Liver (tissue), 3 donors: ENCODE measurements at regions not wholly inside any gene's neighbourhood (a gene's known extent, or its start where the extent isn't known, plus 50 kb on each side); places are given as distances from the start of the nearest gene placed in this dataset.

Experiments
- JUND ChIP-seq, 2 donors: IDR thresholded peaks; 2 replicates each; pipeline ENCODE4 v1.6.1; 2016; ENCODE audit warnings: antibody characterized with exemption in 2 of 2
- SP1 ChIP-seq: IDR thresholded peaks from 2 replicates; pipeline ENCODE4 v1.6.1; 2018; ENCODE audit warnings: antibody characterized with exemption, mild to moderate bottlenecking
- TAF1 ChIP-seq: conservative IDR thresholded peaks from 2 replicates; pipeline ENCODE4 v1.6.1; 2016; ENCODE audit warnings: antibody characterized with exemption, mild to moderate bottlenecking
- TF ChIP-seq, protein P1 (sequence below): fragments of 150-350 bp; IDR thresholded peaks from 2 replicates; pipeline ENCODE4 v1.5.1; 2017; ENCODE audit warnings: improper control_type of control experiment, low read depth, low read length; ENCODE audit not compliant: missing input control
- TF ChIP-seq, protein P2 (sequence below): IDR thresholded peaks from 2 replicates; pipeline ENCODE4 v1.6.1; 2016; ENCODE audit warnings: antibody characterized with exemption, mild to moderate bottlenecking
- TF ChIP-seq, protein P3 (sequence below): IDR thresholded peaks from 2 replicates; pipeline ENCODE4 v1.6.1; 2016; ENCODE audit warnings: antibody characterized with exemption
- donor health status: healthy.
- donor health status: healthy.

DNA sequence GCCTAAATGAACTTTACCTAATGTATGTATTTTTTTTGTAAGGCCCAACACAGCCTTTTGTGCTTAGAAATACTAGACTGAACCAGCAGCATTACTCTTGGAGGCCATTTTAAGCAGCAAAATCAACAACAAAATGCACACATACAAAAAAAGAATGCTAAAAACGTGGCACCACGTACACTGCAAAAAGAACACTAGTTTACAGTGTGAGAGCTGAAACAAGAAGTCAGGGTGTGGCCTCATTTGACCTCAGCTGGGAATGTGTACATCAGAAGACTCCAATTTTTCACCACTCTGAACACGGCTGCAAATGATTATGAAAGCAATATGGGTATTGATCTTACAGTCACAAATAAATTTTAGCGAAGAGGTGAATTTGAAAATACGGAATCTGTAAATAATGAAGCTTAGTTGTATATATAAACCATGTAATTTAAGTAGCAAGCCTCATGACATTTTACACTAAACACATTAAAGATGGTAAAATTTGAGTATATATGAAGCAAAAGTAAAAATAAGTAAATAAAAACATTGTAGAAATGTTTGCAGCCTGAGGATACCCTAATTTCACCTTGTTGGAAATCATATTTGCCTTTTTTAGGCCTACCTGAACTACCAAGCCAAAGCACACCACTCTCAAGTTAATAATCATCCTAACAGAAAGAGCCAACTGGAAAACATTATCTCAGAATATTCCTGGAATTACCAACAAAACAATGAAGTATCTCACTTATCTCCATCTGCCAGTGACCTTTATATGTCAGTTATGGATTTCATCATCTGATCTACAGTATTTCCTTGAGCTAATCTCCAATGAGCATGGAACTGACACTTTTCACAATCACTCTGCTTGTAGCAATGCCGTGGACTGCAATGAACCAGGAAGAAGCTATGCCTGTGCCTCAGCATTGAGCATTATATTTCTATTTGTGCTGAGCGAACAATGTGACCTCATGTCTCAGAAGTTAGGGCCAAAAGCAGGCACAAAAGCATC is 319.5 kb upstream of the FAT3 start:
- TF ChIP-seq, protein P1, sequence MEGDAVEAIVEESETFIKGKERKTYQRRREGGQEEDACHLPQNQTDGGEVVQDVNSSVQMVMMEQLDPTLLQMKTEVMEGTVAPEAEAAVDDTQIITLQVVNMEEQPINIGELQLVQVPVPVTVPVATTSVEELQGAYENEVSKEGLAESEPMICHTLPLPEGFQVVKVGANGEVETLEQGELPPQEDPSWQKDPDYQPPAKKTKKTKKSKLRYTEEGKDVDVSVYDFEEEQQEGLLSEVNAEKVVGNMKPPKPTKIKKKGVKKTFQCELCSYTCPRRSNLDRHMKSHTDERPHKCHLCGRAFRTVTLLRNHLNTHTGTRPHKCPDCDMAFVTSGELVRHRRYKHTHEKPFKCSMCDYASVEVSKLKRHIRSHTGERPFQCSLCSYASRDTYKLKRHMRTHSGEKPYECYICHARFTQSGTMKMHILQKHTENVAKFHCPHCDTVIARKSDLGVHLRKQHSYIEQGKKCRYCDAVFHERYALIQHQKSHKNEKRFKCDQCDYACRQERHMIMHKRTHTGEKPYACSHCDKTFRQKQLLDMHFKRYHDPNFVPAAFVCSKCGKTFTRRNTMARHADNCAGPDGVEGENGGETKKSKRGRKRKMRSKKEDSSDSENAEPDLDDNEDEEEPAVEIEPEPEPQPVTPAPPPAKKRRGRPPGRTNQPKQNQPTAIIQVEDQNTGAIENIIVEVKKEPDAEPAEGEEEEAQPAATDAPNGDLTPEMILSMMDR, result no peak
- TF ChIP-seq, protein P2, sequence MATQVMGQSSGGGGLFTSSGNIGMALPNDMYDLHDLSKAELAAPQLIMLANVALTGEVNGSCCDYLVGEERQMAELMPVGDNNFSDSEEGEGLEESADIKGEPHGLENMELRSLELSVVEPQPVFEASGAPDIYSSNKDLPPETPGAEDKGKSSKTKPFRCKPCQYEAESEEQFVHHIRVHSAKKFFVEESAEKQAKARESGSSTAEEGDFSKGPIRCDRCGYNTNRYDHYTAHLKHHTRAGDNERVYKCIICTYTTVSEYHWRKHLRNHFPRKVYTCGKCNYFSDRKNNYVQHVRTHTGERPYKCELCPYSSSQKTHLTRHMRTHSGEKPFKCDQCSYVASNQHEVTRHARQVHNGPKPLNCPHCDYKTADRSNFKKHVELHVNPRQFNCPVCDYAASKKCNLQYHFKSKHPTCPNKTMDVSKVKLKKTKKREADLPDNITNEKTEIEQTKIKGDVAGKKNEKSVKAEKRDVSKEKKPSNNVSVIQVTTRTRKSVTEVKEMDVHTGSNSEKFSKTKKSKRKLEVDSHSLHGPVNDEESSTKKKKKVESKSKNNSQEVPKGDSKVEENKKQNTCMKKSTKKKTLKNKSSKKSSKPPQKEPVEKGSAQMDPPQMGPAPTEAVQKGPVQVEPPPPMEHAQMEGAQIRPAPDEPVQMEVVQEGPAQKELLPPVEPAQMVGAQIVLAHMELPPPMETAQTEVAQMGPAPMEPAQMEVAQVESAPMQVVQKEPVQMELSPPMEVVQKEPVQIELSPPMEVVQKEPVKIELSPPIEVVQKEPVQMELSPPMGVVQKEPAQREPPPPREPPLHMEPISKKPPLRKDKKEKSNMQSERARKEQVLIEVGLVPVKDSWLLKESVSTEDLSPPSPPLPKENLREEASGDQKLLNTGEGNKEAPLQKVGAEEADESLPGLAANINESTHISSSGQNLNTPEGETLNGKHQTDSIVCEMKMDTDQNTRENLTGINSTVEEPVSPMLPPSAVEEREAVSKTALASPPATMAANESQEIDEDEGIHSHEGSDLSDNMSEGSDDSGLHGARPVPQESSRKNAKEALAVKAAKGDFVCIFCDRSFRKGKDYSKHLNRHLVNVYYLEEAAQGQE, result no peak
- no peak for TF ChIP-seq JUND (IDR thresholded peaks at IDR 0.05)
- no peak for TF ChIP-seq SP1
- TF ChIP-seq, protein P3, sequence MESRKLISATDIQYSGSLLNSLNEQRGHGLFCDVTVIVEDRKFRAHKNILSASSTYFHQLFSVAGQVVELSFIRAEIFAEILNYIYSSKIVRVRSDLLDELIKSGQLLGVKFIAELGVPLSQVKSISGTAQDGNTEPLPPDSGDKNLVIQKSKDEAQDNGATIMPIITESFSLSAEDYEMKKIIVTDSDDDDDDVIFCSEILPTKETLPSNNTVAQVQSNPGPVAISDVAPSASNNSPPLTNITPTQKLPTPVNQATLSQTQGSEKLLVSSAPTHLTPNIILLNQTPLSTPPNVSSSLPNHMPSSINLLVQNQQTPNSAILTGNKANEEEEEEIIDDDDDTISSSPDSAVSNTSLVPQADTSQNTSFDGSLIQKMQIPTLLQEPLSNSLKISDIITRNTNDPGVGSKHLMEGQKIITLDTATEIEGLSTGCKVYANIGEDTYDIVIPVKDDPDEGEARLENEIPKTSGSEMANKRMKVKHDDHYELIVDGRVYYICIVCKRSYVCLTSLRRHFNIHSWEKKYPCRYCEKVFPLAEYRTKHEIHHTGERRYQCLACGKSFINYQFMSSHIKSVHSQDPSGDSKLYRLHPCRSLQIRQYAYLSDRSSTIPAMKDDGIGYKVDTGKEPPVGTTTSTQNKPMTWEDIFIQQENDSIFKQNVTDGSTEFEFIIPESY, result no peak
- no peak for TF ChIP-seq TAF1
